Fibroblast of skin of back (primary cell): ENCODE measurements at regions not wholly inside any gene's neighbourhood (a gene's known extent, or its start where the extent isn't known, plus 50 kb on each side); places are given as distances from the start of the nearest gene placed in this dataset.

Source experiments
- DNase-seq: peaks from one replicate; pipeline ENCODE4 v3.0.0-alpha.2; 2013

GRCh38 chr3:53944028-53944427, 52.4 kb upstream of the SELENOK start:
- no peak for DNase-seq

- DNase-seq: no peak
Observed at GRCh38 chr3:53941950-53942349, 50.3 kb upstream of the SELENOK start.
